IPS DF 4.7 (cell line): ENCODE measurements at regions not wholly inside any gene's neighbourhood (a gene's known extent, or its start where the extent isn't known, plus 50 kb on each side); places are given as distances from the start of the nearest gene placed in this dataset.
"Not testable (repeated sequence)": the region's sequence is repeated elsewhere in the genome, so short reads cannot be mapped to it uniquely, and the experiment has no call there.

Experiments used
- DNase-seq: peaks from one replicate; pipeline ENCODE4 v3.0.0-alpha.2; 2013; ENCODE audit warnings: low spot score; ENCODE audit errors: extremely low read depth

GRCh38 chr6:18586133-18586532 is 199.0 kb downstream of the RNF144B start:
- DNase-seq, result no peak

GRCh38 chr6:18595774-18596530 is 208.8 kb downstream of the RNF144B start:
- peak; percentile 56 for DNase-seq

- DNase-seq, result no peak
Measured at GRCh38 chr6:18596531-18596835, 209.3 kb downstream of the RNF144B start.

GRCh38 chr6:18598551-18599264 is 211.6 kb downstream of the RNF144B start:
- DNase-seq, result no peak

GRCh38 chr6:18600255-18600654 is 213.1 kb downstream of the RNF144B start:
- no peak for DNase-seq

- DNase-seq, result no peak
Measured at GRCh38 chr6:18601516-18602020, 214.4 kb downstream of the RNF144B start.

GRCh38 chr6:18602931-18603330 is 215.8 kb downstream of the RNF144B start:
- no peak for DNase-seq

- DNase-seq, result no peak
Measured at GRCh38 chr6:18603361-18603760, 216.2 kb downstream of the RNF144B start.

- DNase-seq, result no peak
Measured at GRCh38 chr6:18605841-18606240, 218.7 kb downstream of the RNF144B start.

GRCh38 chr6:18609715-18610114 is 222.6 kb downstream of the RNF144B start:
- no peak for DNase-seq

GRCh38 chr6:18613319-18613925 is 226.3 kb downstream of the RNF144B start:
- DNase-seq, result no peak

GRCh38 chr6:18629571-18629970 is 242.4 kb downstream of the RNF144B start:
- no peak for DNase-seq

- DNase-seq, result no peak
Measured at GRCh38 chr6:18632670-18633410, 245.7 kb downstream of the RNF144B start.

- DNase-seq, result no peak
Measured at GRCh38 chr6:18634912-18635311, 247.8 kb downstream of the RNF144B start.

- DNase-seq, result no peak
Measured at GRCh38 chr6:18640134-18640533, 253.0 kb downstream of the RNF144B start.

- DNase-seq, result no peak
Measured at GRCh38 chr6:18640754-18641153, 253.6 kb downstream of the RNF144B start.

- no peak for DNase-seq
Measured at GRCh38 chr6:18654821-18655220, 267.7 kb downstream of the RNF144B start.

GRCh38 chr6:18656506-18656905 is 269.4 kb downstream of the RNF144B start:
- no peak for DNase-seq

GRCh38 chr6:18659994-18660393 is 272.8 kb downstream of the RNF144B start:
- not testable (repeated sequence) for DNase-seq

GRCh38 chr6:18663011-18663410 is 275.9 kb downstream of the RNF144B start:
- no peak for DNase-seq

GRCh38 chr6:18664401-18664800 is 277.3 kb downstream of the RNF144B start:
- no peak for DNase-seq

- no peak for DNase-seq
Measured at GRCh38 chr6:18667612-18668011, 280.5 kb downstream of the RNF144B start.
